Jurkat, Clone E6-1 (cell line): ENCODE measurements at regions not wholly inside any gene's neighbourhood (a gene's known extent, or its start where the extent isn't known, plus 50 kb on each side); places are given as distances from the start of the nearest gene placed in this dataset.

ENCODE experiments used
- DNase-seq: peaks from one replicate; pipeline ENCODE4 v3.0.0-alpha.2; 2011; ENCODE audit warnings: low read depth, low spot score
- H3K4me3 ChIP-seq: 2 replicates; pipeline ENCODE4 v1.5.1; 2011; ENCODE audit warnings: mild to moderate bottlenecking, low read length, control low read depth, moderate library complexity

DNA sequence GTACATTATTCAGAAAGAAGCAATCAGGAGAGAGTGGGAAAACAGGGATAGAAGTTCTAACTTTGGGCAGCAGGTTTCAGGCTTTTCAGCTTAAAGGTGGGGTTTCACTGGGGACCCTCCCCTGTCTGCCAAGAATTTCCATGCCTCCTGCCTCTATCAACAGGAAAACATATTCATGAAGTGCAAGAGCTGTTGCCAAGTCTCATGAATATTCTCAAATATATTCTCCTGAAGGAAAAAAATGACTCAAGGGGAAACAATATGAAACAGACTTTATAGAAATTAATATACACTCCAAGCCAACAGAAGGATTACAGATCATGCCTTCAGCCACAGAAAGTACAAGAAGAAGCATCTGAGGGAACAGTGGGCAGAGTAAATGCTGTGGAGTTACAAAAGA lies 713.3 kb upstream of the ADAMTS5 start:
- H3K4me3 ChIP-seq: no peak overlapping the region
- DNase-seq: no peak

GRCh38 chr21:27678511-27678910 lies 711.6 kb upstream of the ADAMTS5 start:
- DNase-seq: no peak
- H3K4me3 ChIP-seq: no peak overlapping the region

DNA sequence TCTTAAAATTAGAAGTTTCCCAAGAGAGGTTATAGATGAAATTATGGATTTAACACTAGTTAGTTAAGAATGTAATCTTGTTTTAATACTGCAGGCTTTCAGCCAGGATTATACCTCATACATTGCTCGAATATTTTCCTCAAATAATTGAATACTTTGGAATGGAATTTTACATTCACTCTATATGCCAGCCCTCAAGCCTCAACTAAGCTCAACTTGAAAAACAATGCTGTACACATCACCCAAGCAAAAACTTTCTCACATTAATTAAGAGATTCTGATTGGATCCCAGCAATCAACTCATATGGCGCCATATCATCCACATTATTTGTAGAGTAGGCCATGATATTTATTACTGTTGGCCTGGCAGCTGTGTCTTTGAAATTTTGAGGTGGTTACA lies 710.7 kb upstream of the ADAMTS5 start:
- no peak for DNase-seq
- no peak overlapping the region for H3K4me3 ChIP-seq

GRCh38 chr21:27675306-27675705 lies 708.4 kb upstream of the ADAMTS5 start:
- H3K4me3 ChIP-seq: no peak overlapping the region
- no peak for DNase-seq

DNA sequence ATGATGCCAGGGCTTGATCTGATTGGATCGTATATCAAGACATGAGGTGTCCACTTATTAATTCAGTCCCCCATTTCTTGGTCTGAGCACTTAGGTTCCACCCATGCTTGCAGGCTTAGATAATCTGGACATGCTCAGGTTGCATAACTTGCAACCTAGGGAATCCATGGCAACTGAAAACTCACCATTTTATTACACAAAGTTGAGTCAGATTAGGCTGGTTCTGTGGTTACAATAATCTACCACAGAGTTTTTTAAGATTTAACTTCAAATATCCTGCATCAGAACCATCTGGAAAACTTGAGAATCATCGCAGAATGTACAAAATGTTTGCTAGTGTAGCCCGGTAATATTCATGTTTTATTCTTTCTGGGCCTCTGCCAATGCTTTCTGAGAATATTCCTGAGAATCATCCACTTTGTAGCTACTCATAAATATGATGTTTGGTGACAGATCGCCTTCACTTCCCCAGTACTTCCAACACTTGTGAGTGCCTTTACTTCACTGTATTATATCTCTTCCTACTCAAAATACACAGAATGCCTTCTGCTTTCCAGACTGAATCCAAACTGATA lies 707.2 kb upstream of the ADAMTS5 start:
- no peak overlapping the region for H3K4me3 ChIP-seq
- no peak for DNase-seq

- DNase-seq: no peak
- no peak overlapping the region for H3K4me3 ChIP-seq
Observed at GRCh38 chr21:27673581-27673980, 706.7 kb upstream of the ADAMTS5 start.

DNA sequence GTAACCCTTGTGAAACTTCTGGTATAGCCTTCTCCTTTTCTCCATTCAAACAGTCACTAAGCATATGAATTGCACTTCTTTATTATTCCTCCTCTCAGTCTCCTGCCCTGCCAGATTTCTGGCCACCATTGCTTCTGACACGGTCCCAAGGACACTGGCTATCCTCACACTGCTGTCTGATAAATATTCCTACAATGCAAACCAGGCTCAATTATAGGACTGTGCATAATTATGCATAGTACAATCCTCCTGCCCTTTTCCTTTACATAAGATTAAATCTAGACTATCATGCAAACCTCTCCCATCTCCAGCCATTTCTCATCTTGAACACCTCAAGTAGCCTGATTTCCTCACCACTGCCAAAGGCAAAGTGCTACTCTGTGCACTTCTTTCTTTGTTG lies 704.3 kb upstream of the ADAMTS5 start:
- H3K4me3 ChIP-seq: no peak overlapping the region

DNA sequence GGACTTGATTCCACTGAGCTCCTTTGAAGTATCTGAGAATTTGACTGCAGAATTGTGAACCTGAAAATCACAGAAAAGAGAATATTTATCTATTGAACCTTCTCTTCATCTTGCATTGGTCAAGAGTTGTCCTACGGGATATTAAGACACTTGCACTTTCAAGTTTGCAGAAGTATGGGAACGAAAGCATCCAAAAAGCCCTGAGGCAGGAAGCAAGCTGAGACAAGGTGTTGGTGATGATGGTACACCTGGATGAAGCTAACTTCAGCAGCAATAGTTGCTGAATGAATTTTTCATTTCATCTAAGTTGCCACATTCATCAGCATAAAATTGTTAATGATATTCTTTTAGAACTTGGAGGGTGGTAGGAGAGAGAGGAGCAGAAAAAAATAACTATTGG lies 686.6 kb upstream of the ADAMTS5 start:
- DNase-seq: no peak
- no peak overlapping the region for H3K4me3 ChIP-seq

More for the DNA sequence above, 704.3 kb upstream of the ADAMTS5 start:
- no peak for DNase-seq

DNA sequence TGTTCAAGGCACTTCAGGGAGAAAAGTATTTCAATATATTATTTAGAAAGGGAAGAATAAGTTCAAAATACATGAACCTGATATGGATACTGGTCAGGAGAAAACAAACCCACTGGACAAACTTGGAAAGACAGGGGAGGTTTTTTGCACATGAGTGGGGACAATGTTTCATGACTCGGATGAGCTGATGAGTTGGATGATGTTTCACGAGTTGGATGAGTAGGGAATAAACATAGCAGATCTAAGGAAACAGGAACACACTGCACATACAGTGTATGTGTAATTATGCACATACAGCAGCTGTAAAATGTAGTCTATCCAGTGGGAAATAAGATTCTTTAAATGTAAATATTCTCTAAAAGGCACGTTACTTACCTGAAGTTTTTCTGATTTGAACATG lies 682.9 kb upstream of the ADAMTS5 start:
- no peak overlapping the region for H3K4me3 ChIP-seq
- no peak for DNase-seq

- no peak overlapping the region for H3K4me3 ChIP-seq
- no peak for DNase-seq
Observed at GRCh38 chr21:27649323-27649722, 682.4 kb upstream of the ADAMTS5 start.

GRCh38 chr21:27648560-27648959 lies 681.7 kb upstream of the ADAMTS5 start:
- DNase-seq: no peak
- no peak overlapping the region for H3K4me3 ChIP-seq

GRCh38 chr21:27647921-27648320 lies 681.0 kb upstream of the ADAMTS5 start:
- DNase-seq: no peak
- H3K4me3 ChIP-seq: no peak overlapping the region

- H3K4me3 ChIP-seq: no peak overlapping the region
- DNase-seq: no peak
Observed at GRCh38 chr21:27647401-27647800, 680.5 kb upstream of the ADAMTS5 start.

DNA sequence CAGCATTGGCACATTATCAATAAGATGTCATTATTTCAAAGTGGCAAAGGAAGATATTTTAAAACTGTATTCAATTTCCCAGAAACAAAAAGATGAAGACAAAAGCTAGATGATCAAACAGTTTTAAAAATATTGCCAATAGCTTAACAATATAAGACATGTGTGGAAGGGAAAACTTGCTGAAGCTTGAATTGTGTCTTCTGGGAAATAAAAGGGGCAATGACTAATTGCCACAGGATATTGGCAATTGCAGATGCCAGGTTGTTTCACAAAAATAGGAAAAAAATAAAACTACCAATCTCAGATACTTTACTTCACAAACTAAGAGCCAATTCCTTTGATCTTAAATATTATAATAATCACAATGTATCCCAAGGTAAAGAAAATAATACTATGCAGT lies 679.8 kb upstream of the ADAMTS5 start:
- no peak for DNase-seq
- no peak overlapping the region for H3K4me3 ChIP-seq

GRCh38 chr21:27646056-27646455 lies 679.2 kb upstream of the ADAMTS5 start:
- H3K4me3 ChIP-seq: no peak overlapping the region
- no peak for DNase-seq

GRCh38 chr21:27645285-27645684 lies 678.4 kb upstream of the ADAMTS5 start:
- no peak for DNase-seq

DNA sequence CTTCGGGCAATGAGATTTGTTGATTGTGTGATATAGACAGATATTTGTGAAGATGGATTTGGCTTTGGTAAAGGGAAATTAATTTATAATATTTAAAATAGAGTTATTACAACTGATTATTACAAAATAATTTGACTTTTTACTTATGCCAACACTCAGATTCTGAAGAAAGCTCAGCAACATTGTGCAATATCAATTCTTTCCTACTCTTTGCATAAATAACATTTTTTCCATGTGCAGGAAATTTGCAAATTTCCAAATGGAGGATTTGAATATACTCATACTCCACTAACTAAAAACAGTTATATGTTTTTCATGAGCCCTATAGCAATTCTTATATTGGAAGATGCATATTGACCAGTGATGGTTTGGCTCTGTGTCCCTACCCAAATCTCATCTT lies 676.4 kb upstream of the ADAMTS5 start:
- DNase-seq: no peak
- H3K4me3 ChIP-seq: no peak overlapping the region

More at GRCh38 chr21:27645285-27645684, 678.4 kb upstream of the ADAMTS5 start:
- no peak overlapping the region for H3K4me3 ChIP-seq

GRCh38 chr21:27639286-27639685 lies 672.4 kb upstream of the ADAMTS5 start:
- no peak for DNase-seq
- no peak overlapping the region for H3K4me3 ChIP-seq

- no peak overlapping the region for H3K4me3 ChIP-seq
- DNase-seq: no peak
Observed at GRCh38 chr21:27636656-27637055, 669.8 kb upstream of the ADAMTS5 start.

GRCh38 chr21:27633631-27634030 lies 666.7 kb upstream of the ADAMTS5 start:
- H3K4me3 ChIP-seq: no peak overlapping the region
- no peak for DNase-seq

DNA sequence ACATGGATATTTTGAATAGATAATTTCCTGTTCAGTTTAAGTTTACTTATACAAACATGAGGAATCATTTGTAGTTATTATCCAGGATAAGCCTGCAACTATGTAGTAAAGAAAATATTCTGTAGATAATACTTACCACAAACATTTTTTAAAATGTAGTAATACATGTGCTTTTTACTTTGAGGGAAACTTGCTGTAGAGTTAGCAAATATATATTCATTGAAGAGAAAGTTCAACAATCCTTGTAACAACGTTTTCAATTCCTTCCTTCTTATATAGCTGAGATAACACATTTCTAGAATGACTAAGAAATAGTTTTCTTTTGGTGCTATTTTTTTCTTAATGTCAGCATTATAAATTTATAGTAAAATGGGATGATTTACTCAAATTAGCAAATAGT lies 664.6 kb upstream of the ADAMTS5 start:
- no peak for DNase-seq
- H3K4me3 ChIP-seq: no peak overlapping the region

DNA sequence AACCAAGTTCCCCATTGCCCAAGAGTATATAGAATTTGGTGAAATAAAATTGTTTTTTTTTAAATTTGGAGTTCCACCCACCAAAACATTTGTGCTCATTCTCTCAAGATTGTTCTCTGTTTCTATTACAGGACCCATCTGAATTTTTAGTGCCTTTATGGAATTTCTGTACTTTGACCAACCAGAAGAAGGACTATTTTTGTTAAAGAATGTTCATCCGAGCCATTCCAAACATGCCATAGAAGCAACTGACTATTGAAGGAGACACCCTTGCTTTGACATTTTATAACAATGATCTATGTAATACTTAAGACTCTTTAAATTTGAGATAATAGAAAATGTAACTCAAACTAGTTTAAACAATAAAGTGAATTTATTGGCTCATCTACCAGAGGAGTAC lies 655.7 kb upstream of the ADAMTS5 start:
- no peak for DNase-seq
- no peak overlapping the region for H3K4me3 ChIP-seq
